CD4-positive, alpha-beta T cell treated with Interferon gamma for 1 hour (primary cell): ENCODE measurements at regions not wholly inside any gene's neighbourhood (a gene's known extent, or its start where the extent isn't known, plus 50 kb on each side); places are given as distances from the start of the nearest gene placed in this dataset.
"Not testable (repeated sequence)": the region's sequence is repeated elsewhere in the genome, so short reads cannot be mapped to it uniquely, and the experiment has no call there.

Experiments
- DNase-seq: peaks from one replicate; pipeline ENCODE4 v3.0.0-alpha.2; 2020

DNA sequence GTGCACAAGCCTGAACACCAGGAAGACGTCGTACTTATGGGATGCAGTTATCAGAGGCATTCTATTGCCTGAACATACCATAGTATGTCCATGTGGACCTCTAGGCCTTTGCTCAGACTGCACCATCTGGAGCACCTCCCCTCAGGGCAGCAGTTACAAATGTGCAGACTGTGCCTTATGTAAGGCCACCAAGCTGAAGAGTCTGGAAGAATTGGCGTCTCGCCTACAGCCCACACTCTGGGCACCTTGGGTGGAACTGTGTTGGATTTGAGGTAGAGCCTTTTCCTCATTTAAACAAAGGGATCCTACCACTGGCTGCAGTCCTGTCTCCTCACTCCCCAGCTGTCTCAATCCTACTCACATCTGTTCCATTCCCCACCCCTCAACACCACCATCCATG, 204.3 kb upstream of the FRMD6 start:
- DNase-seq, result no peak

DNA sequence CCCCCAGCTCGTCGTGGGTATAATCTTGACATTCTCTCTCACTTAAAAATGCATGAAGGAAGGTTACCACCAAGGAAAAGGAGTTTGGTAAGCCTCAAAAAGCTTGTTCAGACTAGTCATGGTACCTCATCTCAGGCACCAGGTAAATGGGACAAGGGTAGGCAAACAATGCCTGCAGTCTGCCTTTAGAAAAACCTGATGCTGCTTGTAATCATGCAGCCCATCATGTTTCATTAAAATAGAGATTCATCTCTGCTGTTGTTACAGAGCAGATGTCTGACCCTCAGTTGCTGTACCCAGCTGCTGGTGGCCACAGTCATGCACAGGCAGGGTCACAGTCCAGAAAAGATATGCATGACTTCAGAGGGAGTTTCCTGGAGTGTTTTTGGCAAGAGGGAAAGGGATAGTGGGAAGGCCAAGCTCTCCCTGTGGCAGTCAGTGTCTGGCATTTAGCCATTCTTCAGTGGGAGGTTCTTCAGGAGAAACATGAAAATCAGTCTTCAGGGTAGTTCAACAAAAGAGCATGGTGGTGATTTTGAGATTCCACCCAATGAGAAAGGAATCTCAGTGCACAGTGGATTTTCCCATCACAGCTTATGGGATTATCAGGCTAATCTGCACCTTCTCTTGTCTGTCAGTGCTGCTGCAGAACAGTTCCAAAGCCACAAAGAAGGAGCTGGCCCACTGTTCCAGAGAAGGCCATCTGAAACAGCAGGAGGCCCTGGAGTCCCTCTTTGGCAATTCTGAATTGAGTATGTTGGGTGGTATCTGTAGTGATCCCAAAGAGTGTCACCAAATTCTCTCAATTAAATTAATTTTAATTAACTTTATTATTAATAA, 202.7 kb upstream of the FRMD6 start:
- no peak for DNase-seq

DNA sequence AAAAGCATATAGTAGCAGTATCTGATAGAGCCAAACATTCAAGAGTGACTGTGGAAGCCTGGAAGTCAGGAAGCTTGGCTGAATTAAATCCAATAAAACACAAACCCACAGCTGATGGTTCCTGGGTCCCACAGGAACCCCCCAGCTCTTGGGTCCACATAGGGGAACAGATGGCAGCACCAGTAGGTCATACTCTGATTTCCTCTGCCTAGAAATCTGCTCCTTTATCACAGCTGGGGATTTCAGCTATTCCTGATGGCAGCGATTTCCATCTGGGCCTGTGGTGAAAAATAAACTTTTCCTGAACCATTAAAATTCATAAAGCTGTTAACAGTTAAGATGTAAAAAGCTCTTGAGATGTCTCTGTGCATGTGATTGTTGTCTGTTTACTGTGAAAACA, 202.0 kb upstream of the FRMD6 start:
- DNase-seq, result no peak

DNA sequence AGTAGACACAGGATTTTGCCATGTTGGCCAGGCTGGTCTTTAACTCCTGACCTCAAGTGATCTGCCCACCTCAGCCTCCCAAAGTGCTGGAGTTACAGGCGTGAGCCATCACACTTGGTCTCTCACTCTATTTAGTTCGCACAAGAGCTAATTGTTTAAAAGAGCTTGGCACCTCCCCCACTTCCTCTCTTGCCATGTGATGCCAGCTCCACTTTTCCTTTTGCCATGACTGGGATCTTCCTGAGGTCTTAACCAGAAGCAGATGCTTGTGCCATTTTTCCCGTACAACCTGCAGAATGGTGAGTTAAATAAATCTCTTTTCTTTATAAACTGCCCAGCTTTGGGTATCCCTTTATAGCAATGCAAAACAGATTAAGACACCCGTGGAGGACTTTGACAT, 200.1 kb upstream of the FRMD6 start:
- DNase-seq, result no peak

DNA sequence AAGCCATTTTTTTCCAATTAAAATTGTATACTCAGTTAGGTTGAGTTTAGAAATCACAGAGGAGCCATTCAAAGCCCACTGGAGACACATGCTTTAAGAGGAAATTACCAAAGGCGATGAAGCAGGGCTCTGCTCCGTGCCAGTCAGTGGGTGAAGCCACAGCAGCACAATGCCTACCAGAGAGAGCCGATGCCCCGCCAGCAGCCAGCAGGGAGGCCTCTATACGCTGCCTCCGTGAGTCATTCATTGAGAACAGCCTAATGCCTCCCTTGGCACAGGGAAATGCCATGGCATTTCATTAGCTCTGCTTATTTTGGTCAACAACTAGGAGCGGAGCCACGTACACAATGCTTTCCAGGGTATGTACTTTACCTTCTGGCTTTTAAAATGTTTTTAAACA, 197.8 kb upstream of the FRMD6 start:
- no peak for DNase-seq

DNA sequence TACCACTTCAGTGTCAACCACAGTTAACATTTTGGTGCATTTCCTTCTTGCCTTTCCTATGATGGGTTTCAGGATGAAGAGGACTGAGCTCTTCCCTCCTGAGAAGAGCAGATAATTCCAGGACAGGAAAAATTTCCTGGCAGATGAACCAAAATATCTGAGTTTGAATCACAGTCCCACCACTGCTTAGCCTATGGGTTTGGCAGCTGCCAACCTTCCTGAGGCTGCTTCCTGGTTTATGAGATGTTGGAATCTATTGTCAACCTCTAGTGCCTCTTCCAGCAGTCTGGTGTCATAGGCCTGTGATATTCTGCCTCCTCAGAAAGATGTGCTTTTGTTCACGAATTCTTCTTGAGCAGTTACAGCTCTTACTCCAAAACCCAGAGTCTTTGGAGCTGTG, 197.4 kb upstream of the FRMD6 start:
- DNase-seq, result no peak

DNA sequence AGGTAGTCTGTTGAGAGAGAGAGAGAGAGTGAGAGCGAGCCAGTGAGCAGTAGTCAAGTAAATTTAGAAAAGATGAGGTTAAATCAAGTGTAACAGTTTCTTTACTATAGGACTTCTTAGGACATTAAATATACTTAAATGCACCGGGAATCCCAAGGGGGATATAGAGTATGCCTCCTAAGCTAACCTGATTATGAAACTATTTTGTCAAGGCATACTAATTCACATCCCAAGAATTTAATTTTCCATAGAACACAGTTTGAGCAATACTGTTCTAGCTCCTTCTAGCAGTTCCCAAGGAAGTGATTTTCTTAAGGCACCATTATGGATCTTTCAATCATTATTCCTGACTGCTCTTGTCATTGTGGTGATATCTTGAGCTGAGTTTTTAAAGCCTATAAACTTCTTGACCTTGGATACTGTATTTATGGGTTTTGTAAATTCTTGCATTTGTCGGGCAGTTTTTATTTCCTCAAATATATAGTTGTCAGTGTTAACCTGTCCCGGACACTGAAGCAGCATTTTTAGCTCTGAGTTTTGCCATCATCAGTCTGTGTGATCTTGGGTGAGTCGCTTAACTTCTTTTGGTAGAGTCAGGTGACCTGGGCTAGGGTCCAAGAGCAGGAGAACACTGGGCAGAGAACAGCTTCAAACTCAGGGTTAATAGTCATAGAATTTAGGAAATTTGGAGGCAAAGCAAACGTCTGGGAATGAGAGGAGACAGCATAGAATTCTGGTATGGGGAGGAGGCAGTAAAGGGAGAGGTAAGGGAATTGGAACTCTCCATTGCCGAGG, 196.5 kb upstream of the FRMD6 start:
- DNase-seq, result no peak

DNA sequence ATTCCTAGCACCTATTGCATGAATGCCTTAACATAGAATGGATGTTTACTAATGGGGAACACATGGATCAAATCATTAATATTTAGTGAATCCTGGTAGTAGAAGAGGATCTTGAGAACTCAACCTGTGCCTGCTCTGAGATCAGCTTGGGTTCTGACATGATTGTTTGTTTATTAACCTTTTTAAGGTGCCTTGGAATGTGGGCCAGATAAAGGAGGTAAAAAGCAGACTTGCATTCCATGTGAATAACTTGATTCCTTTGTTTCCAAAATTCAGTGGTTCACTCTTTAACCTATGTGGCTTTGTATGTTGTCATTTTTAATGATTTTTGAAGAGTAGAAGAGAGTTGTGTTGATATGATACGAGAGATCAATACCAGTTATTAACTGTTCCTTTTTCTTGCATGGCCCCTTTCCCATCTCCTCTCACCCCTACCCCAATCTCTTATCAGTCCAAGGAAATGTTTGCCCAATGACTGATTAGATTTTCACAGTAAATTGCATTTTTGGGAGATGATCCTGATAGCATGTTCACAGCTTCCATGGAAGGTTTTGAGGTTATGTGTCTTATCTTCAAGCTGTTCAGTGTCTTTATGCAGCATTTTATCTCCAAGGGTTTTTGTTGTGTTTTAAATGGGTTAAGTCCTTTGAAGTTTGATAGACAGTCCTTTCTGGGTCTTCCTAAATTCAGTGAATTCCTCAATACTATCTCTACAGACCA, 193.7 kb upstream of the FRMD6 start:
- no peak for DNase-seq

DNA sequence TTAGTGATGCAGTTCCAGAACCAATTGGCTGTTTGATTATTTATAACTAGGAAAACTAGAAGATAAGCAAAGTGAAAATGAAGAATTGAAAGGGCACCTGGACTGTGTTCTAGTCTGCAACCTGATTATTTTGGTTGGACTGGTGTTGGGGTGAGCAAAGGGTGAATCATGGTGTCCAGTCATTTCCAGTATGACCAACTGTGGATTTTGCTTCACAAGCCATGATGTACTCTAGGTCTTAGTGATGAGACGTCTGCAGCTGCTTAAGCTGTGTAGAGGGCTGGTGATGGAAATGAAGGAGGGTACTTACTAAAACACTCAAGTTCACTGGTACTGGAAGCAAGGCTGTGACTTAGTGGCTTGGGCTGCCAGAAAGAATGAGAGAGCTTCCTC, 193.2 kb upstream of the FRMD6 start:
- DNase-seq, result no peak

DNA sequence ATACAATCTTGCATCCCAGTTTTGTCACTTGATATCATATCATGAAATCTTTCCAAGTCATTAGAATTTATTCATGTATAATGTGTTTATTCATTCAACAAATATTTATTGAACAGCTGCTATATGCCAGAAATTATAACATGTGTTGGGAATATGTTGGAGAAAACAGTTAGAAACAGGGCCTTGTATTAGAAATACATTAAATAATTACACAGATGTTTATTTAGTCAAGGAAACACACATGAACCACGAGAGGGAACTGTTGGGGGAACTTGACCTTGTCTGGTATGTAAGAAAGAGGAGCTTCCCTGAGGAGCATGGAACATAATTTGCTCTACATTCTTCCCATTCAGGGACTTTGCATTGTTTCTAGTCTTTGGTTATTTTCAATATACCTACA, 191.7 kb upstream of the FRMD6 start:
- DNase-seq, result no peak

DNA sequence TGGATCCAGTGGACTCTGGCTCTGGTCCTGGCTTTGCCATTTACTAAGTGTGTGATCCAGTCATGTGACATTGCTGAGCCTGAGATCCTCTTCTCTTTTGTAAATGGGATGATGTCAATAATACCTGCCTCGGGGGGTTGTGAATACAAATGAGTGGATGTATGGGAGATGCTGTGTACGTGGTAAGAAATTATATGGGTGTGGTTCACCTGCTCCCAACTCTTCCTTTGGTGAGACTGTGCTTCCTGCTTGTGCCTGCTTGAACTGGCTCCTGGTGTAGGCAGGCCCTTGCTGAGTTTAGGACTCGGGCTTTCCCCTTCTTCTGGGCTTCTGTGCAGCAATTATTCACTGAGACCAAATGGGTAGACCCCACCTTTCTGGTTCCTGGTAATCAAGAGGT, 189.5 kb upstream of the FRMD6 start:
- no peak for DNase-seq

DNA sequence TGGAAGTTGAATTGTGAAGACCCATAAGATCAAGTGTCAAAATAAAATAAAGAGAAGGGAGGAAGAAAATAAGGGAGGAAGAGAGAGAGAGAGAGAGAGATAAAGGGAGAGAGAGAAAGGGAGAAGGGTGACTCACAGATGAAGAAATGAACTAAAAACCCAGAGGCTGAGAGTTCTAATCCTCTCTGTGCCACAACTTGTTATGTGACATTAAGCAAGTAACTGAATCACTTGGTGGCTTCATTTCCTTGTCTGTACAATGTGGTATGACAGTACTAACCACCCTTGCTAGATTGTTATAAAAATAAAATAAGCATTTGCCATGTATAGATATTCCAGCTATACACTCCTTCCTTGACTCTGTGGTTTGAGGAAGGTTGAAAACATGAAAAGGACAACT, 189.0 kb upstream of the FRMD6 start:
- DNase-seq, result no peak

DNA sequence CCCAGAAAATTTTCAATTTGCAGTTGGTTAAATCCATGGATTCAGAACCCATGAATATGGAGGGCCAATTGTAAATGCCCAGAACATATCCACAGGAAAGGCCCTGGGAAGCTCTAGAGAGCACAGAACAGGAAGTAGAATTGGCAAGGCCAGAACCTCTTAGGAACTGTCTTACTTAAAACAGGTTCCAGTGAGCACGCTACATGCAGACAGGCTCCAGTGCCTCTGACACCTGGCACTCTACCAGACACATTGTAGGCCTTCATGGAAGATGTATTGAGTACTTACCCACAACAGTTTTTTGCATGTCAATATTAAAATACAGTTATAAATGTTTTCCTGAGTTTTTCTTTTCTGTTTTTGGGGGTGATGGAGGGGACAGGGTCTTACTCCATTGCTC, 188.2 kb upstream of the FRMD6 start:
- DNase-seq, result no peak

DNA sequence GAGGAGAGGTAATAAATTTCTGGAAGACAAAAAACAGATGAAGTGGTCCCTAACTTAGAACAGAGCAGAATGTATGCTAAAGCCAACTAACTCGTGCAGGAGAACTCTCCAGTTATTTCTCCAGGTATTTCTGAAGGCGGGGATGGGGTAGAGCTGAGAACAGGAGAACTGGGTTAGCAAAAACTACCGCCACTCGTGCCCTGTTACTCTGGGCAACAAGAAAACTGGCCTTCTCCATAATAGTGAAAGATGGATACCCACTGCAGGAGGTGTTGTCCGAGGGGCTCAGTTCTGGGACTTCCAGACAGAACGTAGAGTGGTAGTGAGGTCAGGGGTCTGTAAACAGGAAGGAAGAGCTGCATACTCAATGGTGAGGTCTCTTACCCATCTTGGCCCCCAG, 187.3 kb upstream of the FRMD6 start:
- DNase-seq, result no peak

DNA sequence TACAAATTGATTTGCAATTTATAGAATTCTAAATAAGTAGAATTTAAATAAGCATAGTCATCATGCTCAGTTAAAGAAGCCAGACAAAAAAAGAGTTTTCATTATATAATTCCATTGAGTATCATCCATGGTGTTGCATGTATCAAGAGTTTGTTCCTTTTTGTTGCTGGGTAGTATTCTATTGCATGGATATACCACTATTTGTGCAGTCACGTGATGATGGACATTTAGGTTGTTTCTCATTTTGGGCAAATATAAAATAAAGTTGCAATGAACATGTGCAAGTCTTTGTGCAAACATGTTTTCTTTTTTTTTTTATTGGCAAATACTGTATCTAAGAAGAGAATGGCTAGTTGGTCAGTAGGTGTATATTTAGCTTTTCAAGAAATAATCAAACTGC, 186.2 kb upstream of the FRMD6 start:
- DNase-seq, result no peak

DNA sequence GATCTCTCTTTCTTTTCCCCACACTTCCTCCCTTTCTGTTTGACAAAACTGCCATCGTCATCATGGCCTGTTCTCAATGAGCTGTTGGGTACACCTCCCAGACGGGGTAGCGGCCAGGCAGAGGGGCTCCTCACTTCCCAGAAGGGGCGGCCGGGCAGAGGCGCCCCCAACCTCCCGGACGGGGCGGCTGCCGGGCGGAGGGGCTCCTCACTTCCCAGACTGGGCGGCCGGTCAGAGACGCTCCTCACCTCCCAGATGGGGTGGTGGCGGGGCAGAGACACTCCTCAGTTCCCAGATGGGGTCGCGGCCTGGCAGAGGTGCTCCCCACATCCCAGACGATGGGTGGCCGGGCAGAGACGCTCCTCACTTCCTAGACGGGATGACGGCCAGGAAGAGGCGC, 184.3 kb upstream of the FRMD6 start:
- not testable (repeated sequence) for DNase-seq

DNA sequence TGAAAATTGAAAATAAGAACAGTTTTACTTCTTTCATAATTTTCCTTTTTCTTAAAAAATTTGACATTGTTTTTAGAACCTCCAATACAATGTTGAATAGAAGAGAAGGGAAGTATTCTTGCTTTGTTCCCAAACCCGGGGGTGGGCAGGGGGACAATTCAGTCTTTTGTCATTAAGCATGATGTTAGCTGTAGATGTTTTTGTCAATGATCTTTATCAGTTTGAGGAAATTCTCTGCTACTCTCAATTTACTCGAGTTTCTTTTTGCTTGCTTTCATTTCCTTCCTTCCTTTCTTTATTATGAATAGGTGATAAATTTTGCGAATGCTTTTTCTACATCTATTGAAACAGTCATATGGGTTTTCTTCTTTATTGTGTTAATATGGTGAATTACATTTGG, 183.2 kb upstream of the FRMD6 start:
- no peak for DNase-seq

DNA sequence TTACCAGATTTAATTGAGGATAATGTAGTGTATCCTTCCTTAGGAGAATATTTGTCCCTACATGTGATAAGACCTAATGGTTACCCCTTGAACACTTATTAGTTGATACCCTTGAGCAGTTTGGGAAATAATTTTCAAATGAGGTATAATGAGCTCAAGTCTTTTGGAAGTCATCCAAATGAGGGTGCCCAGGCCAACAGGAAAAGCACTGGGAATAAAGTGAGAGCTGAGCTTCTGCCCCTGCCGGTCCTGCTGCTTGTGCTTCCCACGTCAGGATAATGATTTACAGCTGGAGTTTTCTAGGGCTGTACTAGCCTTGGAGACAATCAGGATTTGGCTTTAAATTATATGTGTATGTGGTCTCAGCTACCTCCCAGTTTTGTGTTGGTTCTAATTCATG, 178.8 kb upstream of the FRMD6 start:
- DNase-seq, result no peak

DNA sequence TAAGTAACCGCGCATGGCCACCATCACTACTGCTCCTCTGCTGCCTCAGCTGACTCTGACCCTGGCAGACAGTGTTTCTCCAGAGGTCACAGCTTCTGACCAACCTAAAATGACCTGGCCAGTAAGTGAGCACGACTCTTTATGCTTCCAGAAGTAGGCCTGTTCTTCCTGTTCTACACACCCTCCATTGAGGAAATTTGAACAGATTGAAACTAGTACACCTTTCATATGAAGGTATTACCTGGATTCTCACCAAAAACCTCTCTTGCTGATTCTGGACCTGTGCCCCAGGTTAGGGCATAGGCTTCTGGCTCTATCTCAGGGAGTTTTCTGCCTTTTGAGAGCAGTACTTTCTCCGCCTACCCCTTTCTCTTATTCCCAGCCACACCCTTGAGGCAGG, 178.4 kb upstream of the FRMD6 start:
- no peak for DNase-seq

DNA sequence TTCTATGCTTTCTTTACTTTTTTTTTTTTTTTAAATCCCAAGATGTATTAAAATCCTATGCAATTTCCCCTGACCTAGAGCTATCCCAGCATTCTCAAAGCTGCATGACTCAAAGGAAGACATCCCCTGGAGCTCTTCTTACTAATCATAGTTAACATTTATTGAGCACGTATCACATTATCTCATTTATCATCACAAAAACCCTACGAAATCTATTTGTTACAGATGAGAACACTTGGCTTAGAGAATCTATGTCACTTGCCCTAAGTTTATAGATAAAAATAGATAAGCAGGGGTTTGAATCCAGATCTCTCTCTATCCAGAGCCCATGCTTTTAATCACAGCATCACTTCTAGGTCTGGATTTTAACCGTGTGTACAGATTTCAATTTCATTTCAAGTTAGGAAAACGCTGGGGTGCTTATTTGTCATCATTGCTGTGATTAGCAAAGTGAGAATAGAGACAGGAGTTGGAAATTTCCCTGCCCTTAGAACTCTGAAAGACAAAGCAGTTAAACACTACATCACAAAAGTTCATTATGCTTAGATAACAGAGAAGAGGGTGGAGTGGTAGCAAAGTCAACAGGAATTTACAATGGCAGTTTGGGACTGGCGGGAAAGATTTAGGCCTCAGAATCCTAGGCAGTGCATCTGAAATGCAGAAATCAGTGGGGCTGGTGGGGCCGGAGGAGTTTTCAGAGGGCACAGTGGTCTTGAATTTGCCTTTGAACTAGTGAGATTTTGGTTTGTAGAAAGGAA, 177.7 kb upstream of the FRMD6 start:
- DNase-seq, result no peak

DNA sequence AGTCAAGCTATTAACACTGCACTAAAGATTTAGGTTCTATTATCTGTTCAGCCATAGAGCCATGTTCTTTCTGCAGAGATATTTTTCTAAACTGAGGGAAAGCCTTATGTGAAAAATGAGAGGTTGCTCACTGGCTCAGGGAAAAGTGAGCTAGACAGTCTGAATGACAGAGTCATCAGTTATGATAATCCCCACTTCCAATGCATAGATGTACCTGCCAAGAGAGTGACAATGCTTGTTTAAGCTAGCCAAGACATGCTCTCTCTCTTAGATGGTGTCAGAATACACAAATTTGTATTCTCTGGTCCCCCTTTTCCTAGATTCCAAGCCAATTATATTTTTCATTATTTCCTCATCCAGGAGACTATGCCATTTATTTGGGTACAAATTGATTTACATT, 176.9 kb upstream of the FRMD6 start:
- no peak for DNase-seq

DNA sequence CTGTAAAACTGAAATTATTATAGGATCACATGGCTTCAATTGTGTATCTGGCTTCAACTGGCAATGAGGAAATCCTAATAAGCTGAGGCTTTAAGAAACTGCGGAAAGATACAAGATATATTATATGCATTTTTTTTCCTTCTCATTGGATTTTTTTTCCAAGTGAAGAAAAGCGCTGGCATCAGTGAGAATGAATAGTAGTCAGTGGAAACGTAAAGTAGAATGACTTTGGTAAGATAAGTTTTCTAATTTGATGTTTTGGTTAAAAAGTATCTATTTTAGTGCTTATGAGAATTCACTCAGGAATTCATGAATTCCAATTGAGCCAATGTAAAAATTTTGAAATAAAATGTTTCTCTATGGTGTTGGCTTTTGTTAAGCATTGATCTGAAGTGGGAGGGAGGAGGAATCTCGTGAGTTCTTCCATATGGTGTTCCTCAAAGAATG, 173.5 kb upstream of the FRMD6 start:
- no peak for DNase-seq
